H1 (cell line): ENCODE measurements at regions not wholly inside any gene's neighbourhood (a gene's known extent, or its start where the extent isn't known, plus 50 kb on each side); places are given as distances from the start of the nearest gene placed in this dataset.

Source experiments
- CTCF ChIA-PET: fragments of 300-600 bp; sonication (Branson Sonifier 250); formaldehyde crosslinking; loops from one replicate; lab custom pipeline; 2021; ENCODE audit not compliant: partially characterized antibody; lab: Charles Lee
- POLR2A ChIA-PET: fragments of 300-600 bp; sonication (Branson Sonifier 250); formaldehyde crosslinking; loops from one replicate; lab custom pipeline; 2021; ENCODE audit warnings: inconsistent platforms; ENCODE audit not compliant: partially characterized antibody; lab: Charles Lee
- DNase-seq, 2 experiments: peaks; one replicate each; pipeline versions ENCODE4 v3.0.0 to v3.0.0-alpha.2; 2010 to 2022; ENCODE audit warnings: low spot score in 2 of 2, low read depth in 1 of 2, mixed read lengths in 1 of 2
- FAIRE-seq: peaks from 2 replicates; lab custom pipeline; 2011; peaks lifted over from hg19 to GRCh38; lab: Jason Lieb, UNC
- H2AFZ ChIP-seq: 2 replicates; pipeline ENCODE4 v1.8.1; 2012; ENCODE audit warnings: low read length, inconsistent platforms
- H2AK5ac ChIP-seq: 2 replicates; pipeline ENCODE4 v1.6.1; 2013; ENCODE audit warnings: low read depth, low read length
- H2BK120ac ChIP-seq: replicated peaks from 2 replicates; pipeline ENCODE3; 2013; ENCODE audit warnings: low read depth, low read length, inconsistent platforms
- H2BK12ac ChIP-seq: 2 replicates; pipeline ENCODE4 v1.6.1; 2013; ENCODE audit warnings: low read depth, low read length
- H2BK15ac ChIP-seq: 2 replicates; pipeline ENCODE4 v1.6.1; 2013; ENCODE audit warnings: low read length
- H2BK20ac ChIP-seq: 2 replicates; pipeline ENCODE4 v1.6.1; 2013; ENCODE audit warnings: low read length
- H2BK5ac ChIP-seq: 2 replicates; pipeline ENCODE4 v1.6.1; 2013; ENCODE audit warnings: low read depth, low read length
- H3K14ac ChIP-seq: 2 replicates; pipeline ENCODE4 v1.6.1; 2013; ENCODE audit warnings: inconsistent platforms; ENCODE audit not compliant: insufficient read length
- H3K18ac ChIP-seq: 2 replicates; pipeline ENCODE4 v1.6.1; 2013; ENCODE audit warnings: low read length; ENCODE audit errors: extremely low read depth
- H3K23ac ChIP-seq: 2 replicates; pipeline ENCODE4 v1.6.1; 2013; ENCODE audit warnings: inconsistent platforms; ENCODE audit not compliant: insufficient read length
- H3K23me2 ChIP-seq: 2 replicates; pipeline ENCODE4 v1.6.1; 2013; ENCODE audit warnings: low read depth, low read length
- H3K27ac ChIP-seq: 2 replicates; pipeline ENCODE4 v1.6.1; 2011; ENCODE audit warnings: low read depth, low read length, inconsistent platforms
- H3K27me3 ChIP-seq, 4 experiments: replicated peaks in 1 of 4; 1 replicate in 1 of 4; 2 replicates in 3 of 4; pipeline versions ENCODE4 v1.6.1 to v1.8.1; 2011 to 2013; ENCODE audit warnings: low read length in 3 of 4, mild to moderate bottlenecking in 3 of 4, inconsistent platforms in 2 of 4, mixed read lengths in 2 of 4, moderate library complexity in 1 of 4; ENCODE audit not compliant: control insufficient read depth in 3 of 4, insufficient read depth in 3 of 4; ENCODE audit errors: extremely low read depth in 1 of 4
- H3K36me3 ChIP-seq, 4 experiments: 2 replicates each; pipeline versions ENCODE4 v1.6.1 to v1.8.1; 2011 to 2013; ENCODE audit warnings: mild to moderate bottlenecking in 4 of 4, low read length in 3 of 4, moderate library complexity in 2 of 4, control low read depth in 1 of 4, inconsistent platforms in 1 of 4; ENCODE audit not compliant: insufficient read depth in 4 of 4, control insufficient read depth in 2 of 4
- H3K4ac ChIP-seq: replicated peaks from 2 replicates; pipeline ENCODE3; 2013; ENCODE audit warnings: low read length, low read depth, mixed read lengths, inconsistent platforms; ENCODE audit not compliant: insufficient read length
- H3K4me1 ChIP-seq, 4 experiments: replicated peaks in 1 of 4; 1 replicate in 1 of 4; 2 replicates in 3 of 4; pipeline versions ENCODE4 v1.6.1 to v1.8.1; 2011 to 2013; ENCODE audit warnings: low read length in 3 of 4, inconsistent platforms in 2 of 4, mixed read lengths in 1 of 4; ENCODE audit not compliant: insufficient read depth in 4 of 4, control insufficient read depth in 3 of 4
- H3K4me2 ChIP-seq, 2 experiments: 2 replicates each; pipeline versions ENCODE4 v1.6.1 to v1.8.1; 2011 to 2013; ENCODE audit warnings: low read depth in 2 of 2, low read length in 2 of 2, control low read depth in 1 of 2, inconsistent platforms in 1 of 2, mild to moderate bottlenecking in 1 of 2; ENCODE audit not compliant: insufficient read depth in 1 of 2
- H3K4me3 ChIP-seq, 4 experiments: fragments of 200-600, 300-600 bp in 1 of 4; sonication (generic), shearing (Covaris generic), sonication (Bioruptor Twin) in 1 of 4; 2 replicates each; pipeline versions ENCODE4 v1.5.1 to v1.8.1; 2011 to 2016; ENCODE audit warnings: low read length in 4 of 4, low read depth in 3 of 4, control low read depth in 2 of 4, inconsistent platforms in 2 of 4, mild to moderate bottlenecking in 2 of 4, mixed read lengths in 1 of 4, moderate library complexity in 1 of 4; ENCODE audit not compliant: insufficient read depth in 2 of 4; ENCODE audit errors: extremely low read depth in 1 of 4
- H3K56ac ChIP-seq: replicated peaks from 2 replicates; pipeline ENCODE3; 2013; ENCODE audit warnings: low read depth, mild to moderate bottlenecking, mixed read lengths, low read length, inconsistent platforms; ENCODE audit not compliant: insufficient read length
- H3K79me1 ChIP-seq: 2 replicates; pipeline ENCODE4 v1.6.1; 2013; ENCODE audit warnings: low read depth, low read length, control low read depth
- H3K79me2 ChIP-seq, 2 experiments: 2 replicates each; pipeline versions ENCODE4 v1.6.1 to v1.8.1; 2012 to 2013; ENCODE audit warnings: low read length in 2 of 2, mild to moderate bottlenecking in 2 of 2, inconsistent platforms in 1 of 2; ENCODE audit not compliant: insufficient read depth in 2 of 2, control insufficient read depth in 1 of 2
- H3K9ac ChIP-seq, 4 experiments: replicated peaks in 1 of 4; 1 replicate in 1 of 4; 2 replicates in 3 of 4; pipeline versions ENCODE4 v1.6.1 to v1.8.1; 2011 to 2013; ENCODE audit warnings: low read depth in 3 of 4, low read length in 3 of 4, control low read depth in 2 of 4, mild to moderate bottlenecking in 2 of 4, moderate library complexity in 2 of 4, inconsistent platforms in 1 of 4; ENCODE audit errors: extremely low read depth in 1 of 4
- H3K9me3 ChIP-seq, 2 experiments: 2 replicates each; pipeline versions ENCODE4 v1.6.1 to v1.8.1; 2012 to 2013; ENCODE audit warnings: mild to moderate bottlenecking in 2 of 2, moderate library complexity in 2 of 2, control low read depth in 1 of 2, inconsistent platforms in 1 of 2, low read depth in 1 of 2, low read length in 1 of 2, mixed read lengths in 1 of 2; ENCODE audit not compliant: insufficient read depth in 2 of 2
- H4K20me1 ChIP-seq, 2 experiments: replicated peaks in 1 of 2; 2 replicates each; pipeline versions ENCODE3 to v1.8.1; 2011 to 2013; ENCODE audit warnings: inconsistent platforms in 2 of 2, low read length in 2 of 2, mild to moderate bottlenecking in 1 of 2; ENCODE audit not compliant: insufficient read depth in 2 of 2, control insufficient read depth in 1 of 2
- H4K5ac ChIP-seq: 2 replicates; pipeline ENCODE4 v1.6.1; 2013; ENCODE audit warnings: low read length, low read depth, mixed read lengths, inconsistent platforms; ENCODE audit not compliant: insufficient read length
- H4K8ac ChIP-seq: 2 replicates; pipeline ENCODE4 v1.8.0; 2013; ENCODE audit warnings: mild to moderate bottlenecking, moderate library complexity, low read length, inconsistent platforms; ENCODE audit not compliant: insufficient read depth; ENCODE audit errors: extremely low read depth
- H4K91ac ChIP-seq: replicated peaks from 2 replicates; pipeline ENCODE3; 2013; ENCODE audit warnings: low read length, mixed read lengths, inconsistent platforms; ENCODE audit not compliant: insufficient read length
- CREB1 ChIP-seq: IDR thresholded peaks from 2 replicates; pipeline ENCODE4 v1.6.1; 2012; ENCODE audit warnings: inconsistent platforms
- WGBS, 2 experiments: shearing (Covaris generic) in 1 of 2; methylation state at CpG; one replicate each; pipeline versions ENCODE4 v1.1.6 to v1.1.7; 2013 to 2015; ENCODE audit warnings: low lambda C conversion rate in 2 of 2, mixed read lengths in 2 of 2, inconsistent platforms in 1 of 2, low coverage in 1 of 2, missing lambda C conversion rate in 1 of 2; ENCODE audit not compliant: insufficient replicate concordance in 2 of 2, insufficient coverage in 1 of 2, insufficient read length in 1 of 2; ENCODE audit errors: extremely low coverage in 1 of 2, missing lambda C conversion rate in 1 of 2; 5-methylcytosine and 5-hydroxymethylcytosine counted together

DNA sequence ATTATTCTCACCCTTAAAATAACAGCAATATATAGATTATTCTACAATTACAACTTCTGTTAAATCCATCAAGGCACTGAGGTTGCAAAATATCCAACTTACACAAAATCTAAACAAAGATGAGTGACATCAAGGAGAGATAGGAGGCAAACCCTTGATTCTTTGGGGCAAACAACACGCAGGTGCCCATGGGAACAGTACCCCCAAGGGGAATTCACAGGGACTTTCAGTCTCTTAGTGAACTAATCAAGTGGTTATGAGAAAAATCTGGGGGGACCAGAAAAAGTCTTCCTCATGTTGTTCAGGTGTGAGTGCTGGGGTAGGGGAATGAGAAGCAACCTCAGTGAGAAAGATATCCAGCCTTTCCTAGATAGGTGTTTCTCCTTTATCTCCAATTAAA lies 1107.9 kb downstream of the PLA2G4A start:
- no peak overlapping the region for H3K4me2 ChIP-seq
- no peaks in the 10 kb centered on the region for H3K9me3 ChIP-seq
- no peak overlapping the region for H2BK20ac ChIP-seq
- POLR2A ChIA-PET: no interaction called here
- no peak overlapping the region for H3K4me3 ChIP-seq
- CTCF ChIA-PET: interaction anchor here (0.7 kb wide), 1 partner anchor 22 kb away, joined by 3 read pairs; no protein-coding TSS in a partner anchor
- H2BK120ac ChIP-seq: no peak overlapping the region
- no peak for TF ChIP-seq CREB1
- 81% methylated on average over 1 of the region's 1 CpG; no CpG with 5 or more reads in 1 of the 2 experiments for WGBS, 2 experiments
- no peak overlapping the region for H3K18ac ChIP-seq
- H3K36me3 ChIP-seq: no peaks in the 10 kb centered on the region
- FAIRE-seq (no peak), DNase-seq (no peak)
- no peak overlapping the region for H4K91ac ChIP-seq
- no peak overlapping the region for H3K9ac ChIP-seq
- H2BK15ac ChIP-seq: no peak overlapping the region
- H2AK5ac ChIP-seq: no peak overlapping the region
- H3K56ac ChIP-seq: no peak overlapping the region
- H3K4ac ChIP-seq: no peak overlapping the region
- no peak overlapping the region for H2BK5ac ChIP-seq
- no peaks in the 10 kb centered on the region for H3K23me2 ChIP-seq
- H3K23ac ChIP-seq: no peak overlapping the region
- no peak overlapping the region for H3K14ac ChIP-seq
- H3K79me2 ChIP-seq: no peaks in the 10 kb centered on the region
- H3K79me1 ChIP-seq: no peaks in the 10 kb centered on the region
- H4K8ac ChIP-seq: no peak overlapping the region
- no peak overlapping the region for H2BK12ac ChIP-seq
- no peaks in the 10 kb centered on the region for H4K20me1 ChIP-seq
- H4K5ac ChIP-seq: no peak overlapping the region
- no peak overlapping the region for H2AFZ ChIP-seq
- H3K27me3 ChIP-seq: no peaks in the 10 kb centered on the region
- no peak overlapping the region for H3K27ac ChIP-seq
- no peaks in the 10 kb centered on the region for H3K4me1 ChIP-seq
